HG02798 (cell line): ENCODE measurements at regions not wholly inside any gene's neighbourhood (a gene's known extent, or its start where the extent isn't known, plus 50 kb on each side); places are given as distances from the start of the nearest gene placed in this dataset.

Source experiments
- ATAC-seq: cut with Tn5 transposase; IDR thresholded peaks from one replicate; pipeline ENCODE4 v1.9.1; 2021; ENCODE audit warnings: mild to moderate bottlenecking; ENCODE audit not compliant: unreplicated experiment, poor library complexity

- ATAC-seq, result no peak
Measured at GRCh38 chr15:70414626-70415025, 316.9 kb upstream of the TLE3 start.

GRCh38 chr15:70412794-70413193 is 315.1 kb upstream of the TLE3 start:
- no peak for ATAC-seq

GRCh38 chr15:70411143-70411863 is 313.6 kb upstream of the TLE3 start:
- no peak for ATAC-seq

GRCh38 chr15:70410371-70410985 is 312.8 kb upstream of the TLE3 start:
- no peak for ATAC-seq

- no peak for ATAC-seq
Measured at GRCh38 chr15:70409388-70409787, 311.7 kb upstream of the TLE3 start.

GRCh38 chr15:70407955-70408354 is 310.2 kb upstream of the TLE3 start:
- ATAC-seq, result no peak

- no peak for ATAC-seq
Measured at GRCh38 chr15:70407336-70407670, 309.6 kb upstream of the TLE3 start.

GRCh38 chr15:70406617-70407335 is 309.1 kb upstream of the TLE3 start:
- no peak for ATAC-seq

GRCh38 chr15:70401709-70402108 is 304.0 kb upstream of the TLE3 start:
- no peak for ATAC-seq

GRCh38 chr15:70400766-70401541 is 303.2 kb upstream of the TLE3 start:
- ATAC-seq, result no peak

- no peak for ATAC-seq
Measured at GRCh38 chr15:70399204-70399603, 301.5 kb upstream of the TLE3 start.

GRCh38 chr15:70398694-70399093 is 301.0 kb upstream of the TLE3 start:
- ATAC-seq, result no peak

- no peak for ATAC-seq
Measured at GRCh38 chr15:70396807-70397206, 299.1 kb upstream of the TLE3 start.

- no peak for ATAC-seq
Measured at GRCh38 chr15:70395164-70395563, 297.4 kb upstream of the TLE3 start.

- no peak for ATAC-seq
Measured at GRCh38 chr15:70390723-70391122, 293.0 kb upstream of the TLE3 start.

GRCh38 chr15:70387993-70388392 is 290.3 kb upstream of the TLE3 start:
- ATAC-seq, result no peak

- ATAC-seq, result no peak
Measured at GRCh38 chr15:70387081-70387480, 289.4 kb upstream of the TLE3 start.

GRCh38 chr15:70385711-70386110 is 288.0 kb upstream of the TLE3 start:
- no peak for ATAC-seq

GRCh38 chr15:70385052-70385451 is 287.3 kb upstream of the TLE3 start:
- no peak for ATAC-seq

GRCh38 chr15:70383856-70384255 is 286.1 kb upstream of the TLE3 start:
- ATAC-seq, result no peak
